Spleen (tissue), 7 donors: ENCODE measurements at regions not wholly inside any gene's neighbourhood (a gene's known extent, or its start where the extent isn't known, plus 50 kb on each side); places are given as distances from the start of the nearest gene placed in this dataset.

Source experiments
- CTCF ChIP-seq, 11 experiments: fragments of 200-600 bp in 7 of 11; fragments of 450-650 bp in 4 of 11; sonication (generic) in 4 of 11; IDR thresholded peaks in 8 of 11; conservative IDR thresholded peaks in 3 of 11; 1 replicate in 7 of 11; 2 replicates in 4 of 11; pipeline versions ENCODE4 v1.4.0 to v1.8.0; 2016 to 2021; ENCODE audit warnings: antibody characterized with exemption in 11 of 11, inconsistent platforms in 4 of 11, mild to moderate bottlenecking in 1 of 11
- POLR2AphosphoS5 ChIP-seq, 3 donors: sonication (generic); formaldehyde crosslinking; IDR thresholded peaks; one replicate each; pipeline ENCODE4 v1.5.1; 2017; ENCODE audit warnings: antibody characterized with exemption in 3 of 3
- donor health status: DM: no; HTN: no; CAD: no; lungs with moderate emphysema.
- donor health status: DM: no; HTN: no; CAD: no.
- donor health status: DM: no; HTN: no; CAD: no.

DNA sequence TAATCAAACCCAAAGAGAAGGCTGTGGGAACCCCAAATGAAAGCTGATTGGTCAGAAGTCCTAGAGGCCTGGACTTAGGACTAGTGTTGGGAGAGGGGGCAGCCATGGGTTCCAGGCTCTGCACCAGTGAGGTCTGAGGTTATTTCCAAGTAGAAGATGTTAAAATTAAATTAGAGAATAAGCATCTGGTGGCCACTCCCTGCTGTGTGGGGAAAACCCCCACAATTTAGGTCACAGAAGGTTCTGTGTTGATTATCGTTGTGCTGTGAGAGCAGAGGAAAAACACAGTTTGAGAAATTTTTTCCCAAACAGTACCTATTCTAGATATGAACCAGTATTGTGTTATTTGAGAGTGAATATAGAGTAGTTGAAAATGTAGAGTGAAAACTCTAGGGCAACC, 53.9 kb upstream of the NSMCE3 start:
- no peak for TF ChIP-seq CTCF (IDR thresholded peaks at IDR 0.05 in 8 of 11, conservative IDR thresholded peaks at IDR 0.05 in 3 of 11)
- no peak for TF ChIP-seq POLR2AphosphoS5 (IDR thresholded peaks at IDR 0.05)
